ENCODE measurements at regions not wholly inside any gene's neighbourhood (a gene's known extent, or its start where the extent isn't known, plus 50 kb on each side); places are given as distances from the start of the nearest gene placed in this dataset.
A peak's percentile ranks its signal among the peaks of the same experiment; 100 is the strongest.

GRCh38 chr2:20533993-20534622 is 87.2 kb downstream of the RHOB start:
- peaks cover 0 to 16% (median 0%) of the 10 kb centered on the region in 11 experiments; a peak in 5 of 22 replicates for H3K27me3 ChIP-seq
- no peak overlapping the region for H3K9ac ChIP-seq
- TF ChIP-seq Cebpa-rat (IDR thresholded peaks at IDR 0.05), result no peak
- peaks cover 3 to 94% (median 68%) of the 10 kb centered on the region in 10 experiments; a peak in 18 of 20 replicates for H3K4me1 ChIP-seq
- H3K4me3 ChIP-seq, result no peak overlapping the region
- H3K4me2 ChIP-seq, result peak overlapping the region in 8 of 11 experiments; percentile 20 to 72 (median 60); a peak in 15 of 22 replicates
- H3K9me3 ChIP-seq (replicated peaks in 1 of 11), result no peaks in the 10 kb centered on the region
- H3K27ac ChIP-seq, result no peak overlapping the region
- H4K20me1 ChIP-seq, result no peaks in the 10 kb centered on the region
- H3K36me3 ChIP-seq, result no peaks in the 10 kb centered on the region

- no peak overlapping the region for H3K4me3 ChIP-seq
- no peaks in the 10 kb centered on the region for H3K9me3 ChIP-seq (replicated peaks in 1 of 11)
- TF ChIP-seq Cebpa-rat (IDR thresholded peaks at IDR 0.05), result no peak
- H3K4me1 ChIP-seq, result peaks cover 13 to 100% (median 77%) of the 10 kb centered on the region in 10 experiments; a peak in 19 of 20 replicates
- peaks cover 0 to 26% (median 0%) of the 10 kb centered on the region in 11 experiments; a peak in 7 of 22 replicates for H3K27me3 ChIP-seq
- no peak overlapping the region for H3K27ac ChIP-seq
- peak overlapping the region in 5 of 11 experiments; percentile 59 to 72 (median 63); a peak in 9 of 22 replicates for H3K4me2 ChIP-seq
- peaks cover 0 to 6% (median 0%) of the 10 kb centered on the region in 11 experiments; a peak in 1 of 22 replicates for H4K20me1 ChIP-seq
- no peak overlapping the region for H3K9ac ChIP-seq
- no peaks in the 10 kb centered on the region for H3K36me3 ChIP-seq
Observed at GRCh38 chr2:20534913-20535801, 88.3 kb downstream of the RHOB start.

GRCh38 chr2:20536619-20537422 is 89.9 kb downstream of the RHOB start:
- H3K27ac ChIP-seq, result no peak overlapping the region
- TF ChIP-seq Cebpa-rat (IDR thresholded peaks at IDR 0.05), result no peak
- peaks cover 0 to 10% (median 0%) of the 10 kb centered on the region in 11 experiments; a peak in 1 of 22 replicates for H4K20me1 ChIP-seq
- H3K36me3 ChIP-seq, result no peaks in the 10 kb centered on the region
- H3K9ac ChIP-seq, result no peak overlapping the region
- H3K4me3 ChIP-seq, result no peak overlapping the region
- H3K4me1 ChIP-seq, result peaks cover 16 to 100% (median 72%) of the 10 kb centered on the region in 10 experiments; a peak in 19 of 20 replicates
- peak overlapping the region in 10 of 11 experiments; percentile 4 to 95 (median 74); a peak in 17 of 22 replicates for H3K4me2 ChIP-seq
- peaks cover 0 to 35% (median 0%) of the 10 kb centered on the region in 11 experiments; a peak in 8 of 22 replicates for H3K27me3 ChIP-seq
- no peaks in the 10 kb centered on the region for H3K9me3 ChIP-seq (replicated peaks in 1 of 11)

GRCh38 chr2:20537423-20538307 is 90.8 kb downstream of the RHOB start:
- TF ChIP-seq Cebpa-rat (IDR thresholded peaks at IDR 0.05), result no peak

GRCh38 chr2:20538308-20539132 is 91.6 kb downstream of the RHOB start:
- TF ChIP-seq Cebpa-rat (IDR thresholded peaks at IDR 0.05), result no peak
- peaks cover 0 to 10% (median 0%) of the 10 kb centered on the region in 11 experiments; a peak in 1 of 22 replicates for H4K20me1 ChIP-seq
- peak overlapping the region; percentile 13 to 95 (median 74); a peak in 19 of 22 replicates for H3K4me2 ChIP-seq
- peak overlapping the region in 3 of 11 experiments; percentile 7 to 40 (median 24); a peak in 2 of 22 replicates for H3K27ac ChIP-seq
- H3K9ac ChIP-seq, result peak overlapping the region in 4 of 11 experiments; percentile 14 to 26 (median 21); a peak in 5 of 22 replicates
- peak overlapping the region in 2 of 10 experiments; percentile 3 to 15; a peak in 1 of 20 replicates for H3K4me3 ChIP-seq
- H3K27me3 ChIP-seq, result peaks cover 0 to 35% (median 0%) of the 10 kb centered on the region in 11 experiments; a peak in 8 of 22 replicates
- H3K9me3 ChIP-seq (replicated peaks in 1 of 11), result no peaks in the 10 kb centered on the region
- no peaks in the 10 kb centered on the region for H3K36me3 ChIP-seq
- peaks cover 16 to 95% (median 69%) of the 10 kb centered on the region in 10 experiments; a peak in 19 of 20 replicates for H3K4me1 ChIP-seq

More at GRCh38 chr2:20537423-20538307, 90.8 kb downstream of the RHOB start:
- H3K4me2 ChIP-seq, result peak overlapping the region; percentile 4 to 95 (median 74); a peak in 19 of 22 replicates
- peaks cover 0 to 35% (median 0%) of the 10 kb centered on the region in 11 experiments; a peak in 8 of 22 replicates for H3K27me3 ChIP-seq
- H3K9me3 ChIP-seq (replicated peaks in 1 of 11), result no peaks in the 10 kb centered on the region
- peaks cover 16 to 95% (median 69%) of the 10 kb centered on the region in 10 experiments; a peak in 19 of 20 replicates for H3K4me1 ChIP-seq
- H3K36me3 ChIP-seq, result no peaks in the 10 kb centered on the region
- peak overlapping the region in 4 of 11 experiments; percentile 14 to 26 (median 21); a peak in 4 of 22 replicates for H3K9ac ChIP-seq
- H4K20me1 ChIP-seq, result peaks cover 0 to 10% (median 0%) of the 10 kb centered on the region in 11 experiments; a peak in 1 of 22 replicates
- H3K27ac ChIP-seq, result peak overlapping the region in 3 of 11 experiments; percentile 7 to 40 (median 24); a peak in 1 of 22 replicates
- H3K4me3 ChIP-seq, result 0 out of 20 replicates have a peak overlapping the region, but pooled peaks of 1 of the 10 experiments have one; percentile 15

GRCh38 chr2:20539133-20539719 is 92.4 kb downstream of the RHOB start:
- H3K36me3 ChIP-seq, result no peaks in the 10 kb centered on the region
- H3K4me1 ChIP-seq, result peaks cover 16 to 91% (median 62%) of the 10 kb centered on the region in 10 experiments; a peak in 19 of 20 replicates
- H4K20me1 ChIP-seq, result peaks cover 0 to 10% (median 0%) of the 10 kb centered on the region in 11 experiments; a peak in 1 of 22 replicates
- peaks cover 0 to 35% (median 0%) of the 10 kb centered on the region in 11 experiments; a peak in 8 of 22 replicates for H3K27me3 ChIP-seq
- no peak for TF ChIP-seq Cebpa-rat (IDR thresholded peaks at IDR 0.05)
- no peaks in the 10 kb centered on the region for H3K9me3 ChIP-seq (replicated peaks in 1 of 11)
- no peak overlapping the region for H3K4me3 ChIP-seq
- peak overlapping the region in 2 of 11 experiments; percentile 6 to 57; a peak in 1 of 22 replicates for H3K27ac ChIP-seq
- peak overlapping the region in 1 of 11 experiments; percentile 39; a peak in 1 of 22 replicates for H3K9ac ChIP-seq
- peak overlapping the region; percentile 30 to 95 (median 74); a peak in 20 of 22 replicates for H3K4me2 ChIP-seq

Measured in BLaER1 treated with 17β-estradiol and CSF1 and Interleukin-3, amounts not matched to agents 10 nM and 100 nM (cell line).